VCaP (cell line): ENCODE measurements at regions not wholly inside any gene's neighbourhood (a gene's known extent, or its start where the extent isn't known, plus 50 kb on each side); places are given as distances from the start of the nearest gene placed in this dataset.

Source experiments
- H3K27ac ChIP-seq: fragments of 450-650 bp; 2 replicates; pipeline ENCODE4 v1.5.1; 2017
- CTCF ChIP-seq: fragments of 450-650 bp; conservative IDR thresholded peaks from 2 replicates; pipeline ENCODE4 v1.5.1; 2017; ENCODE audit warnings: mild to moderate bottlenecking, moderate library complexity

- no peak for TF ChIP-seq CTCF
- H3K27ac ChIP-seq, result no peak overlapping the region
These were observed 129.9 kb upstream of the SLITRK2 start for GRCh38 chrX:145687707-145688106.

DNA sequence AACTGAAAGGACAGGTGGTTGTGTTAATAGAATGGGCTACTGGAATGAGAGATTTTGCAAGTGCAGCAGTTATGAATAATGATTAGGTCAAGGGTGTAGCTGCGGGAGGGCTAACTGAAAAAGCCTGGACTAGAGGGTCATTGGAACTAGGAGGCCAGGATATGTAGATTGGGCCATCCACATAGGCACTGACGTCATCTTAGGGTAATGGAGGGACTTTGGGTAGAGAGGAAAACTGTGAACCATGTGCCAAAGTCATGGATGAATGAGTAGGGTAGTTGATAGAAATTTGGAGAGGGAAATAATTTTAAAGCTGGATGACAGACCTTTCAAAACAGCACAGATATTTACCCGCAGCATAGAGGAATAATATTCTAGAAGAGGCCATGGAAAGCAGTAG lies 123.6 kb upstream of the SLITRK2 start:
- TF ChIP-seq CTCF, result no peak
- H3K27ac ChIP-seq, result no peak overlapping the region

DNA sequence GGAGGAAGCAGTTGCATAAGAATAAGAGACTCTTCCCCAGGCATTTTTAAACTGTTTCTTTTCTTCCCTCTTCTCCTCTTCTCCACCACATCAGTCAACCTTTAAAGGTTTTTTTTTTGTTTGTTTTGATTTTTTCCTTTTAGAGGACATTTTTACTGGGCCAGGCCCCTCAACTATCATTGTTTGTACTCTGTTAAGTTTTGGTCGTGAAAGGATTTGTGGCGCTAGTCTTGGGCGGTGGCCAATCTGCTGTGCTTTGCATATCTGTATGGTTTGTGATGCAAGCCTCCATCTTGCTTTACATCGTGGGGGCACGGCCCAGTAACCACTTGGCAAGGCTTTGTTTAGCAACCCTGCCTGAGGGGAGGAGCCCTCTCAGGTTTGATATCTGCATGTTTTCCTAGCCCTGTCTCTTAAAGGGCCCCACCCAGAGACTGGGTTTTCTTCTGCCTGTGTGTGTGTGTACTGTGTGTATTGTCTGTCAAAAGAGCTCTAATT lies 101.9 kb upstream of the SLITRK2 start:
- no peak for TF ChIP-seq CTCF
- no peak overlapping the region for H3K27ac ChIP-seq

DNA sequence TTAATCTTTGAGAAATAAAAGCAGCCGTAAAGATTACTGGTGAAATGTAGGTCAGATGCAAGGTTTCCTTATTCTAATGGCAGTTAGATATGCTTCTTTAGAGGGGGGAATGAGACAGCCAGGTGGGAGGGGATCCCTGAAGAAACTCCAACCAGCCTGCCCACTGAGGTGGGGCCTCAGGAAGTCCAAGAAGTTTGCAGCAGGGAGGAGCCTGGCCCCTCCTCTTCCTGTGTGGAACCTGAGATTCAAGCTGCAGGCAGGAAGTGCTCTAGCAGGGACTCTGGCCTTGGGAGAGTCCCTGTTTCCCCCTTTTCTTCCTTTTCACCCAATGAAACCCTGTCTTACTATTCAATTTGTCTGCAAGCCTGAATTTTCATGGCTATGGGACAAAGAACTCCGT lies 101.4 kb upstream of the SLITRK2 start:
- no peak overlapping the region for H3K27ac ChIP-seq

GRCh38 chrX:145727476-145727875 lies 90.2 kb upstream of the SLITRK2 start:
- no peak overlapping the region for H3K27ac ChIP-seq
- no peak for TF ChIP-seq CTCF

More for the DNA sequence above, 101.4 kb upstream of the SLITRK2 start:
- TF ChIP-seq CTCF, result no peak

DNA sequence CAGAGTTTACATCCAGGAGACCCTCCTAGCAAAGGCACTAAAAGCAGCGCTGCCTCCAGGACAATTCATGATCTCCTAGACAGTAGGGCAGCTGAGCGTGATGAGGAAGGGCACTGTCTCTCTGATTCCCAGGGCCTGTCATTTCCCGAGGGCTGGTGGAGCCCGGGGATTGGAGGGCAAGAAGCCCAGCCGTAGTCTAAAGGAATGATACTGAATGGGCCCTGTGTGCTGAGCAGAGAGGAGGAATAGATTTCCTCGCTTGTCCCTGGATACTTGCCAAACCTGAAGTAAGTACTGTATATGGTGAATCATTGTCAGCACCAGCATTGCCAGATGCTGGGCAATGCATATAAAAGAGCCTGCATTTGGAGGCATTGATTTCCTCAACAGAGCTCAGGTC lies 88.0 kb upstream of the SLITRK2 start:
- H3K27ac ChIP-seq, result no peak overlapping the region
- TF ChIP-seq CTCF, result no peak

- H3K27ac ChIP-seq, result no peak overlapping the region
- no peak for TF ChIP-seq CTCF
These were observed 82.6 kb upstream of the SLITRK2 start for GRCh38 chrX:145735036-145735435.
